ENCODE measurements at regions not wholly inside any gene's neighbourhood (a gene's known extent, or its start where the extent isn't known, plus 50 kb on each side); places are given as distances from the start of the nearest gene placed in this dataset.

DNA sequence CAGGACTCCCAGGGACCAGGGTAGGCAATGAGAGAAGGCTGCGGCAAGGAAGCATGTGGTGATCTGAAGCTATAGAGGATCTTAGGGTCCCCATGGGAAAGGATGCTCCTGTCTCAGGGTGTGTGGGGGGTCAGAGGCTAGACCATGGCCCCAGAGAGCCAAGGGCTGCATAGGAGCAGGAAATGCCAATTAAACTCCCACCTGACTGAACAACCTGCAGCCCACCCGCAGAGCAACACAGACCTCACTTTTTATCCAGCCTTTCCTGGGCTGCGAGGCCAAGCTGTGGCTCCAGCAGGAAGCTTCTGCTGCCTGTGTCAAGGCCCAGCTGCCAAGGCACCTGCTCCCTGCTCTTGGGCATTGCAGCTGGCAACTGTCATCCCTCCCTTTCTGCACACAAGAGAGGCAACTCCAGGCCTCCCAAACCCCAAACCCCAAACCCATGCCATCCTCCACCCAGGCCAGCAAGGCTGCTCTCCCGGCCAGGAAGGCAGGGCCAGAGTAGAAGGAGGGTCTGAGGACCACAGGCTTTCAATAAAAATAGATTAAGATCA, 290.1 kb downstream of the FOXO1 start:
- TF ChIP-seq FOXA1 (IDR thresholded peaks at IDR 0.05) (no peak), SUZ12 (IDR thresholded peaks at IDR 0.05) (no peak), SP1 (IDR thresholded peaks at IDR 0.05) (no peak), HDGF (IDR thresholded peaks at IDR 0.05; ENCODE audit: borderline replicate concordance) (no peak), FOXM1 (IDR thresholded peaks at IDR 0.05; ENCODE audit: borderline replicate concordance) (no peak), ZNF384 (IDR thresholded peaks at IDR 0.05) (no peak), TARDBP (IDR thresholded peaks at IDR 0.05) (no peak)
